EH (cell line): ENCODE measurements at regions not wholly inside any gene's neighbourhood (a gene's known extent, or its start where the extent isn't known, plus 50 kb on each side); places are given as distances from the start of the nearest gene placed in this dataset.

Experiments used
- DNase-seq: peaks from one replicate; pipeline ENCODE4 v3.0.0-alpha.2; 2015; ENCODE audit warnings: low read depth

- no peak for DNase-seq
Observed at GRCh38 chr18:46344416-46345180, 240.4 kb downstream of the HAUS1 start.

- DNase-seq: no peak
Observed at GRCh38 chr18:46345181-46345465, 240.9 kb downstream of the HAUS1 start.

- DNase-seq: no peak
Observed at GRCh38 chr18:46346213-46346612, 242.0 kb downstream of the HAUS1 start.

- no peak for DNase-seq
Observed at GRCh38 chr18:46346896-46347630, 242.9 kb downstream of the HAUS1 start.

GRCh38 chr18:46350598-46351159 is 246.5 kb downstream of the HAUS1 start:
- DNase-seq: no peak

- no peak for DNase-seq
Observed at GRCh38 chr18:46352520-46353250, 248.5 kb downstream of the HAUS1 start.

- DNase-seq: no peak
Observed at GRCh38 chr18:46353460-46353859, 249.3 kb downstream of the HAUS1 start.

- DNase-seq: no peak
Observed at GRCh38 chr18:46356278-46357033, 252.3 kb downstream of the HAUS1 start.

- no peak for DNase-seq
Observed at GRCh38 chr18:46360102-46360699, 256.0 kb downstream of the HAUS1 start.

GRCh38 chr18:46360866-46361265 is 256.7 kb downstream of the HAUS1 start:
- DNase-seq: no peak

- DNase-seq: no peak
Observed at GRCh38 chr18:46362533-46362932, 258.3 kb downstream of the HAUS1 start.

- no peak for DNase-seq
Observed at GRCh38 chr18:46364048-46364447, 259.9 kb downstream of the HAUS1 start.

GRCh38 chr18:46366201-46366600 is 262.0 kb downstream of the HAUS1 start:
- no peak for DNase-seq

GRCh38 chr18:46366751-46367376 is 262.7 kb downstream of the HAUS1 start:
- no peak for DNase-seq

GRCh38 chr18:46369323-46369722 is 265.1 kb downstream of the HAUS1 start:
- DNase-seq: peak; percentile 11

- no peak for DNase-seq
Observed at GRCh38 chr18:46370898-46371297, 266.7 kb downstream of the HAUS1 start.

- DNase-seq: no peak
Observed at GRCh38 chr18:46372670-46373069, 268.5 kb downstream of the HAUS1 start.

- no peak for DNase-seq
Observed at GRCh38 chr18:46373131-46373530, 268.9 kb downstream of the HAUS1 start.

- no peak for DNase-seq
Observed at GRCh38 chr18:46373791-46374190, 269.6 kb downstream of the HAUS1 start.

GRCh38 chr18:46374850-46375249 is 270.7 kb downstream of the HAUS1 start:
- no peak for DNase-seq

- no peak for DNase-seq
Observed at GRCh38 chr18:46377557-46377956, 273.4 kb downstream of the HAUS1 start.
